ENCODE measurements at regions not wholly inside any gene's neighbourhood (a gene's known extent, or its start where the extent isn't known, plus 50 kb on each side); places are given as distances from the start of the nearest gene placed in this dataset.

GRCh38 chr4:81599742-81600380 is 128.2 kb upstream of the RASGEF1B start:
- Histone ChIP-seq H3K79me2 (ENCODE audit: control insufficient read depth, insufficient read depth, low read length) (no peaks in the 10 kb centered on the region), H3K4me1 (ENCODE audit: control insufficient read depth, low read depth, low read length) (peaks cover 6% of the 10 kb centered on the region), H4K5ac (ENCODE audit: low read length) (no peak overlapping the region), H3K4me2 (ENCODE audit: low read length) (no peak overlapping the region), H3K4ac (ENCODE audit: low read depth, low read length) (no peak overlapping the region), H3K27me3 (ENCODE audit: insufficient read depth, low read length, poor library complexity) (peaks cover 1% of the 10 kb centered on the region), H3K23ac (ENCODE audit: low read length) (no peak overlapping the region), H3K9ac (ENCODE audit: low read length) (no peak overlapping the region), H3K27ac (ENCODE audit: low read depth, low read length) (no peak overlapping the region), H4K8ac (ENCODE audit: low read depth, low read length) (no peak overlapping the region), H2BK15ac (replicated peaks; ENCODE audit: low read depth) (no peak overlapping the region), H2AK5ac (ENCODE audit: low read length) (no peak overlapping the region), H3K18ac (ENCODE audit: low read length) (peak overlapping the region; percentile 20), H3K56ac (ENCODE audit: low read length) (no peak overlapping the region), H3K4me3 (ENCODE audit: low read length) (no peak overlapping the region), H2BK120ac (ENCODE audit: low read depth, low read length) (no peak overlapping the region), H3K79me1 (ENCODE audit: low read length) (no peaks in the 10 kb centered on the region), H3K36me3 (ENCODE audit: control insufficient read depth, insufficient read depth, low read length) (no peaks in the 10 kb centered on the region), H2BK5ac (ENCODE audit: low read length) (no peak overlapping the region)
- WGBS (ENCODE audit: extremely low coverage, insufficient coverage, low lambda C conversion rate) = no CpG with 5 or more reads among the region's 5 CpGs
- DNase-seq = peak; percentile 11

GRCh38 chr4:81595798-81596610 is 124.3 kb upstream of the RASGEF1B start:
- H3K79me2 ChIP-seq (ENCODE audit: control insufficient read depth, insufficient read depth, low read length) = no peaks in the 10 kb centered on the region
- H3K23ac ChIP-seq (ENCODE audit: low read length) = no peak overlapping the region
- DNase-seq = no peak
- no peak overlapping the region for H2BK120ac ChIP-seq (ENCODE audit: low read depth, low read length)
- H2BK5ac ChIP-seq (ENCODE audit: low read length) = no peak overlapping the region
- H3K4ac ChIP-seq (ENCODE audit: low read depth, low read length) = no peak overlapping the region
- peaks cover 8% of the 10 kb centered on the region for H3K4me1 ChIP-seq (ENCODE audit: control insufficient read depth, low read depth, low read length)
- no peaks in the 10 kb centered on the region for H3K79me1 ChIP-seq (ENCODE audit: low read length)
- no peak overlapping the region for H3K4me2 ChIP-seq (ENCODE audit: low read length)
- no peak overlapping the region for H4K8ac ChIP-seq (ENCODE audit: low read depth, low read length)
- H2AK5ac ChIP-seq (ENCODE audit: low read length) = no peak overlapping the region
- WGBS (ENCODE audit: extremely low coverage, insufficient coverage, low lambda C conversion rate) = no CpG with 5 or more reads among the region's 5 CpGs
- H3K27me3 ChIP-seq (ENCODE audit: insufficient read depth, low read length, poor library complexity) = peaks cover 1% of the 10 kb centered on the region
- H3K9ac ChIP-seq (ENCODE audit: low read length) = no peak overlapping the region
- H3K27ac ChIP-seq (ENCODE audit: low read depth, low read length) = no peak overlapping the region
- H2BK15ac ChIP-seq (replicated peaks; ENCODE audit: low read depth) = no peak overlapping the region
- no peak overlapping the region for H3K4me3 ChIP-seq (ENCODE audit: low read length)
- no peak overlapping the region for H4K5ac ChIP-seq (ENCODE audit: low read length)
- no peak overlapping the region for H3K56ac ChIP-seq (ENCODE audit: low read length)
- H3K18ac ChIP-seq (ENCODE audit: low read length) = no peak overlapping the region
- no peaks in the 10 kb centered on the region for H3K36me3 ChIP-seq (ENCODE audit: control insufficient read depth, insufficient read depth, low read length)

GRCh38 chr4:81595287-81595686 is 123.6 kb upstream of the RASGEF1B start:
- no peak for DNase-seq
- Histone ChIP-seq H3K27ac (ENCODE audit: low read depth, low read length) (no peak overlapping the region), H2BK120ac (ENCODE audit: low read depth, low read length) (no peak overlapping the region), H3K56ac (ENCODE audit: low read length) (no peak overlapping the region), H3K79me1 (ENCODE audit: low read length) (no peaks in the 10 kb centered on the region), H3K23ac (ENCODE audit: low read length) (no peak overlapping the region), H4K8ac (ENCODE audit: low read depth, low read length) (no peak overlapping the region), H4K5ac (ENCODE audit: low read length) (no peak overlapping the region), H3K18ac (ENCODE audit: low read length) (no peak overlapping the region), H3K79me2 (ENCODE audit: control insufficient read depth, insufficient read depth, low read length) (no peaks in the 10 kb centered on the region), H3K4ac (ENCODE audit: low read depth, low read length) (no peak overlapping the region), H2AK5ac (ENCODE audit: low read length) (no peak overlapping the region), H3K4me1 (ENCODE audit: control insufficient read depth, low read depth, low read length) (peaks cover 5% of the 10 kb centered on the region), H2BK5ac (ENCODE audit: low read length) (no peak overlapping the region), H3K9ac (ENCODE audit: low read length) (no peak overlapping the region), H3K4me2 (ENCODE audit: low read length) (no peak overlapping the region), H3K36me3 (ENCODE audit: control insufficient read depth, insufficient read depth, low read length) (no peaks in the 10 kb centered on the region), H3K4me3 (ENCODE audit: low read length) (no peak overlapping the region), H2BK15ac (replicated peaks; ENCODE audit: low read depth) (no peak overlapping the region), H3K27me3 (ENCODE audit: insufficient read depth, low read length, poor library complexity) (peaks cover 1% of the 10 kb centered on the region)

- H3K4ac ChIP-seq (ENCODE audit: low read depth, low read length) = no peak overlapping the region
- H3K4me1 ChIP-seq (ENCODE audit: control insufficient read depth, low read depth, low read length) = peaks cover 5% of the 10 kb centered on the region
- peaks cover 1% of the 10 kb centered on the region for H3K27me3 ChIP-seq (ENCODE audit: insufficient read depth, low read length, poor library complexity)
- H4K5ac ChIP-seq (ENCODE audit: low read length) = no peak overlapping the region
- H3K23ac ChIP-seq (ENCODE audit: low read length) = no peak overlapping the region
- no peak overlapping the region for H3K4me3 ChIP-seq (ENCODE audit: low read length)
- WGBS (ENCODE audit: extremely low coverage, insufficient coverage, low lambda C conversion rate) = no CpG with 5 or more reads among the region's 4 CpGs
- no peak overlapping the region for H2AK5ac ChIP-seq (ENCODE audit: low read length)
- no peak overlapping the region for H2BK15ac ChIP-seq (replicated peaks; ENCODE audit: low read depth)
- H3K79me1 ChIP-seq (ENCODE audit: low read length) = no peaks in the 10 kb centered on the region
- no peak overlapping the region for H3K56ac ChIP-seq (ENCODE audit: low read length)
- no peaks in the 10 kb centered on the region for H3K36me3 ChIP-seq (ENCODE audit: control insufficient read depth, insufficient read depth, low read length)
- H3K79me2 ChIP-seq (ENCODE audit: control insufficient read depth, insufficient read depth, low read length) = no peaks in the 10 kb centered on the region
- no peak overlapping the region for H2BK5ac ChIP-seq (ENCODE audit: low read length)
- no peak for DNase-seq
- H2BK120ac ChIP-seq (ENCODE audit: low read depth, low read length) = no peak overlapping the region
- H4K8ac ChIP-seq (ENCODE audit: low read depth, low read length) = no peak overlapping the region
- H3K9ac ChIP-seq (ENCODE audit: low read length) = no peak overlapping the region
- H3K4me2 ChIP-seq (ENCODE audit: low read length) = no peak overlapping the region
- no peak overlapping the region for H3K27ac ChIP-seq (ENCODE audit: low read depth, low read length)
- H3K18ac ChIP-seq (ENCODE audit: low read length) = no peak overlapping the region
Measured at GRCh38 chr4:81594490-81595159, 122.9 kb upstream of the RASGEF1B start.

- no peak overlapping the region for H2BK120ac ChIP-seq (ENCODE audit: low read depth, low read length)
- no peak overlapping the region for H4K8ac ChIP-seq (ENCODE audit: low read depth, low read length)
- H2BK15ac ChIP-seq (replicated peaks; ENCODE audit: low read depth) = no peak overlapping the region
- H3K4me3 ChIP-seq (ENCODE audit: low read length) = no peak overlapping the region
- no peak overlapping the region for H4K5ac ChIP-seq (ENCODE audit: low read length)
- H3K36me3 ChIP-seq (ENCODE audit: control insufficient read depth, insufficient read depth, low read length) = no peaks in the 10 kb centered on the region
- peaks cover 5% of the 10 kb centered on the region for H3K4me1 ChIP-seq (ENCODE audit: control insufficient read depth, low read depth, low read length)
- no peak overlapping the region for H3K4me2 ChIP-seq (ENCODE audit: low read length)
- no peaks in the 10 kb centered on the region for H3K79me2 ChIP-seq (ENCODE audit: control insufficient read depth, insufficient read depth, low read length)
- no peak overlapping the region for H3K18ac ChIP-seq (ENCODE audit: low read length)
- H3K79me1 ChIP-seq (ENCODE audit: low read length) = no peaks in the 10 kb centered on the region
- no peak overlapping the region for H3K23ac ChIP-seq (ENCODE audit: low read length)
- no peak overlapping the region for H2AK5ac ChIP-seq (ENCODE audit: low read length)
- no peak overlapping the region for H3K56ac ChIP-seq (ENCODE audit: low read length)
- no peak overlapping the region for H3K27ac ChIP-seq (ENCODE audit: low read depth, low read length)
- H3K27me3 ChIP-seq (ENCODE audit: insufficient read depth, low read length, poor library complexity) = no peaks in the 10 kb centered on the region
- WGBS (ENCODE audit: extremely low coverage, insufficient coverage, low lambda C conversion rate) = no CpG with 5 or more reads among the region's 2 CpGs
- no peak overlapping the region for H2BK5ac ChIP-seq (ENCODE audit: low read length)
- no peak overlapping the region for H3K9ac ChIP-seq (ENCODE audit: low read length)
- DNase-seq = no peak
- H3K4ac ChIP-seq (ENCODE audit: low read depth, low read length) = no peak overlapping the region
Measured at GRCh38 chr4:81592701-81593100, 121.0 kb upstream of the RASGEF1B start.

Data from mesendoderm (in vitro differentiated cells).